Transverse colon (tissue), 4 donors: ENCODE measurements at regions not wholly inside any gene's neighbourhood (a gene's known extent, or its start where the extent isn't known, plus 50 kb on each side); places are given as distances from the start of the nearest gene placed in this dataset.

Experiments
- POLR2A ChIP-seq: fragments of 450-650 bp; IDR thresholded peaks from one replicate; pipeline ENCODE4 v1.6.1; 2016; ENCODE audit warnings: antibody characterized with exemption, mild to moderate bottlenecking, moderate library complexity
- POLR2AphosphoS5 ChIP-seq, 3 donors: sonication (generic); formaldehyde crosslinking; IDR thresholded peaks; one replicate each; pipeline ENCODE4 v1.6.1; 2016; ENCODE audit warnings: antibody characterized with exemption in 3 of 3
- TF ChIP-seq, protein P1 (sequence below), 5 experiments: fragments of 200-600 bp in 3 of 5; fragments of 450-650 bp in 2 of 5; sonication (generic) in 3 of 5; IDR thresholded peaks; 1 replicate in 2 of 5; 2 replicates in 3 of 5; pipeline ENCODE4 v1.5.1; 2016 to 2017; ENCODE audit warnings: antibody characterized with exemption in 5 of 5, inconsistent platforms in 3 of 5, mild to moderate bottlenecking in 2 of 5, moderate library complexity in 1 of 5

DNA sequence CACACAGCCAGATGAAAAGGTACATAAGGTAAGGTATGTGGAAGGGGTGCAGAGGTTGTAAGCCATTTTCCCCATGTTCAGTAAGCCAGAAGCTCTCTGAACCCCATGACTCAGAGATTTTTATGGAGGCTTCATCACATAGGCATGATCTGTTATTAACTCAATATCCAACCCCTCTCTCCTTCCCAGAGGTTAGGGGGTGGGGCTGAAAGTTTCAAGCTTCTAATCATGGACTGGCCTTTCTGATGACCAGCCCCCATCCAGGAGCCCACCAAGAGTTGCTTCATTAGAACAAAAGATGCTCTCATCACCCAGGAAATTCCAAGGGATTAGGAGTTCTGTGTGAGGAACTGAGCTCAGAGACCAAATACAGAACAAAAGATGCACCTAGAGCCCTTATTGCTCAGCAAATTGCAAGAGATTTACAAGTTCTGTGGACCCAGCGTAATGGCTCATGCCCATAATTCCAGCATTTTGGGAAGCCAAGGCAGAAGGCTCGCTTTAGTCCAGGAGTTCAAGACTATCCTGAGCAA is 103.2 kb upstream of the DAAM1 start:
- TF ChIP-seq, protein P1, sequence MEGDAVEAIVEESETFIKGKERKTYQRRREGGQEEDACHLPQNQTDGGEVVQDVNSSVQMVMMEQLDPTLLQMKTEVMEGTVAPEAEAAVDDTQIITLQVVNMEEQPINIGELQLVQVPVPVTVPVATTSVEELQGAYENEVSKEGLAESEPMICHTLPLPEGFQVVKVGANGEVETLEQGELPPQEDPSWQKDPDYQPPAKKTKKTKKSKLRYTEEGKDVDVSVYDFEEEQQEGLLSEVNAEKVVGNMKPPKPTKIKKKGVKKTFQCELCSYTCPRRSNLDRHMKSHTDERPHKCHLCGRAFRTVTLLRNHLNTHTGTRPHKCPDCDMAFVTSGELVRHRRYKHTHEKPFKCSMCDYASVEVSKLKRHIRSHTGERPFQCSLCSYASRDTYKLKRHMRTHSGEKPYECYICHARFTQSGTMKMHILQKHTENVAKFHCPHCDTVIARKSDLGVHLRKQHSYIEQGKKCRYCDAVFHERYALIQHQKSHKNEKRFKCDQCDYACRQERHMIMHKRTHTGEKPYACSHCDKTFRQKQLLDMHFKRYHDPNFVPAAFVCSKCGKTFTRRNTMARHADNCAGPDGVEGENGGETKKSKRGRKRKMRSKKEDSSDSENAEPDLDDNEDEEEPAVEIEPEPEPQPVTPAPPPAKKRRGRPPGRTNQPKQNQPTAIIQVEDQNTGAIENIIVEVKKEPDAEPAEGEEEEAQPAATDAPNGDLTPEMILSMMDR (IDR thresholded peaks at IDR 0.05) = no peak
- TF ChIP-seq POLR2AphosphoS5 (IDR thresholded peaks at IDR 0.05) (no peak), POLR2A (no peak)
